HepG2 (cell line): ENCODE measurements at regions not wholly inside any gene's neighbourhood (a gene's known extent, or its start where the extent isn't known, plus 50 kb on each side); places are given as distances from the start of the nearest gene placed in this dataset.

Experiments used
- ATAC-seq: fragments of 200-7000 bp; cut with Tn5 transposase; 3 replicates; pipeline ENCODE4 v1.9.1; 2020; ENCODE audit warnings: mild to moderate bottlenecking, moderate library complexity
- BruUV-seq: library from RNA; stranded (reverse); fragments of 400-500 nt; replicated peaks from 2 replicates; lab custom pipeline; 2021; lab: Mats Ljungman, UMichigan
- CTCF ChIA-PET: fragments of 300-600 bp; formaldehyde crosslinking; extraction: SDS; loops from one replicate; lab custom pipeline; 2021; ENCODE audit warnings: low total read pairs, inconsistent platforms, low intra/inter-chr PET ratio; lab: Yijun Ruan, JAX
- POLR2A ChIA-PET: fragments of 350-600 bp; sonication (Branson Sonifier 250); formaldehyde crosslinking; loops from one replicate; lab custom pipeline; 2020; ENCODE audit warnings: antibody characterized with exemption, inconsistent platforms; lab: Yijun Ruan, JAX
- DNase-seq: peaks from one replicate; pipeline ENCODE4 v3.0.0-alpha.2; 2015; ENCODE audit warnings: low spot score
- FAIRE-seq: peaks from 3 replicates; lab custom pipeline; 2011; peaks lifted over from hg19 to GRCh38; lab: Jason Lieb, UNC
- H2AFZ ChIP-seq: one replicate; pipeline ENCODE4 v1.6.1; 2011; ENCODE audit warnings: low read length, inconsistent platforms
- H3K27ac ChIP-seq: fragments of 300-600 bp; 3 replicates; pipeline ENCODE4 v1.8.0; 2011; ENCODE audit warnings: mixed run types, mild to moderate bottlenecking, mixed read lengths, low read length, inconsistent platforms; ENCODE audit not compliant: insufficient read depth; ENCODE audit errors: extremely low read length
- H3K27me3 ChIP-seq, 2 experiments: fragments of 200-600 bp in 1 of 2; 2 replicates in 1 of 2; 3 replicates in 1 of 2; pipeline versions ENCODE4 v1.6.0 to v1.8.0; 2011; ENCODE audit warnings: low read length in 2 of 2, mild to moderate bottlenecking in 2 of 2, moderate library complexity in 2 of 2, inconsistent platforms in 1 of 2; ENCODE audit not compliant: insufficient read depth in 2 of 2, control insufficient read depth in 1 of 2
- H3K36me3 ChIP-seq, 2 experiments: fragments of 200-600 bp in 1 of 2; replicated peaks in 1 of 2; 2 replicates in 1 of 2; 3 replicates in 1 of 2; pipeline versions ENCODE4 v1.5.1 to v1.8.0; 2011; ENCODE audit warnings: low read length in 2 of 2, inconsistent platforms in 1 of 2; ENCODE audit not compliant: insufficient read depth in 2 of 2, control insufficient read depth in 1 of 2
- H3K4me1 ChIP-seq: 2 replicates; pipeline ENCODE4 v1.5.1; 2012; ENCODE audit warnings: low read length, inconsistent platforms; ENCODE audit not compliant: insufficient read depth
- H3K4me2 ChIP-seq: 2 replicates; pipeline ENCODE4 v1.6.0; 2011; ENCODE audit warnings: low read depth, low read length, inconsistent platforms
- H3K4me3 ChIP-seq, 3 experiments: fragments of 200-600 bp in 1 of 3; sonication (generic), shearing (Covaris generic) in 1 of 3; replicated peaks in 1 of 3; 2 replicates each; pipeline ENCODE4 v1.5.1; 2011 to 2016; ENCODE audit warnings: low read length in 3 of 3, inconsistent platforms in 2 of 3, low read depth in 2 of 3, mild to moderate bottlenecking in 2 of 3, control low read depth in 1 of 3, mixed read lengths in 1 of 3; ENCODE audit not compliant: insufficient read depth in 1 of 3
- H3K79me2 ChIP-seq: one replicate; pipeline ENCODE4 v1.6.1; 2011; ENCODE audit warnings: low read length, inconsistent platforms; ENCODE audit not compliant: insufficient read depth
- H3K9ac ChIP-seq: 2 replicates; pipeline ENCODE4 v1.6.0; 2011; ENCODE audit warnings: mild to moderate bottlenecking, low read depth, low read length, inconsistent platforms; ENCODE audit not compliant: insufficient read depth
- H3K9me3 ChIP-seq: 2 replicates; pipeline ENCODE4 v1.5.1; 2012; ENCODE audit warnings: mild to moderate bottlenecking, low read length
- H4K20me1 ChIP-seq: 2 replicates; pipeline ENCODE4 v1.6.0; 2011; ENCODE audit warnings: inconsistent platforms, mild to moderate bottlenecking, low read length, moderate library complexity; ENCODE audit not compliant: insufficient read depth
- AFF4 ChIP-seq: sonication (generic); formaldehyde crosslinking; IDR thresholded peaks from 2 replicates; pipeline ENCODE4 v1.4.0; 2020; ENCODE audit warnings: missing genetic modification reagents
- ARNT ChIP-seq: fragments of 450-650 bp; IDR thresholded peaks from 2 replicates; pipeline ENCODE4 v1.6.1; 2017
- BRD4 ChIP-seq: sonication (generic); formaldehyde crosslinking; IDR thresholded peaks from 2 replicates; pipeline ENCODE4 v1.4.0; 2020; ENCODE audit warnings: missing genetic modification reagents
- DMTF1 ChIP-seq: sonication (generic); formaldehyde crosslinking; IDR thresholded peaks from 2 replicates; pipeline ENCODE4 v1.4.0; 2020; ENCODE audit warnings: mild to moderate bottlenecking, missing genetic modification reagents
- FOXK1 ChIP-seq: sonication (generic); formaldehyde crosslinking; IDR thresholded peaks from 2 replicates; pipeline ENCODE4 v1.4.0; 2020; ENCODE audit warnings: low read depth, missing genetic modification reagents, borderline replicate concordance
- HDAC2 ChIP-seq: sonication (generic); formaldehyde crosslinking; IDR thresholded peaks from 2 replicates; pipeline ENCODE4 v1.4.0; 2020; ENCODE audit warnings: missing genetic modification reagents
- HNRNPH1 ChIP-seq: fragments of 200-400 bp; formaldehyde crosslinking; optimal IDR thresholded peaks from 2 replicates; pipeline ENCODE3; 2017; ENCODE audit warnings: mild to moderate bottlenecking, low read depth, low read length
- MBNL3 ChIP-seq: fragments of 250-450 bp; sonication (Bioruptor Pico); conservative IDR thresholded peaks from 2 replicates; pipeline ENCODE4 v1.8.0; 2022; ENCODE audit warnings: mild to moderate bottlenecking, inconsistent platforms
- TIGD3 ChIP-seq: sonication (generic); formaldehyde crosslinking; IDR thresholded peaks from 2 replicates; pipeline ENCODE4 v1.5.1; 2020; ENCODE audit warnings: mild to moderate bottlenecking, missing genetic modification reagents, borderline replicate concordance
- ZBTB7A ChIP-seq: sonication (generic); formaldehyde crosslinking; IDR thresholded peaks from 2 replicates; pipeline ENCODE4 v1.8.0; 2022; ENCODE audit warnings: mild to moderate bottlenecking, missing genetic modification reagents
- ZFP62 ChIP-seq: sonication (generic); formaldehyde crosslinking; IDR thresholded peaks from 2 replicates; pipeline ENCODE4 v1.4.0; 2020; ENCODE audit warnings: missing genetic modification reagents
- ZGPAT ChIP-seq: IDR thresholded peaks from 2 replicates; pipeline ENCODE4 v1.6.1; 2016; ENCODE audit warnings: mild to moderate bottlenecking
- ZMYM2 ChIP-seq: sonication (generic); formaldehyde crosslinking; IDR thresholded peaks from 2 replicates; pipeline ENCODE4 v1.8.0; 2022; ENCODE audit warnings: mild to moderate bottlenecking, missing genetic modification reagents
- ZNF383 ChIP-seq: sonication (generic); formaldehyde crosslinking; IDR thresholded peaks from 2 replicates; pipeline ENCODE4 v1.4.0; 2020; ENCODE audit warnings: missing genetic modification reagents, mild to moderate bottlenecking, borderline replicate concordance
- ZNF761 ChIP-seq: sonication (generic); formaldehyde crosslinking; conservative IDR thresholded peaks from 2 replicates; pipeline ENCODE4 v1.4.0; 2020; ENCODE audit warnings: mild to moderate bottlenecking, missing genetic modification reagents
- ZZZ3 ChIP-seq: sonication (generic); formaldehyde crosslinking; IDR thresholded peaks from 2 replicates; pipeline ENCODE4 v1.4.0; 2020; ENCODE audit warnings: missing genetic modification reagents, mild to moderate bottlenecking, borderline replicate concordance
- WGBS: methylation state at CpG from one replicate; pipeline ENCODE4 v1.1.6; 2017; ENCODE audit warnings: low lambda C conversion rate; 5-methylcytosine and 5-hydroxymethylcytosine counted together
- in situ Hi-C: cut with HindIII; loops from 2 replicates; pipeline ENCODE4 v1.10.0; 2017; ENCODE audit warnings: low pct_unique_long_range_greater_than_20kb; ENCODE audit not compliant: extremely low pct_ligation_motif_present
- intact Hi-C: fragments of 100-400 bp; cut with micrococcal nuclease; formaldehyde crosslinking; loops from one replicate; pipeline ENCODE4 v1.10.0; 2022; ENCODE audit not compliant: unreplicated experiment

GRCh38 chr3:30227571-30228301 is 378.7 kb upstream of the TGFBR2 start:
- BruUV-seq: no TSS peak
- no peaks in the 10 kb centered on the region for H3K9me3 ChIP-seq
- H4K20me1 ChIP-seq: no peaks in the 10 kb centered on the region
- ATAC-seq: peak; percentile 36; the same call in 2 of the 3 replicates
- no peaks in the 10 kb centered on the region for H3K79me2 ChIP-seq
- H3K27me3 ChIP-seq: no peaks in the 10 kb centered on the region
- in situ Hi-C loops (no loop called here), intact Hi-C loops (loop anchor here (2.0 kb wide), 1 partner anchor 31 kb away; no protein-coding TSS in a partner anchor)
- H2AFZ ChIP-seq: no peak overlapping the region
- peak; percentile 58 for FAIRE-seq
- ChIA-PET POLR2A (interaction anchor here (1.0 to 2.0 kb wide), 3 partner anchors 12 to 370 kb away, joined by 3 to 14 read pairs (median 4); no protein-coding TSS in a partner anchor), CTCF (no interaction called here)
- no peak overlapping the region for H3K4me2 ChIP-seq
- DNase-seq: peak; percentile 85
- H3K36me3 ChIP-seq: no peaks in the 10 kb centered on the region
- no peak overlapping the region for H3K9ac ChIP-seq
- no peak overlapping the region for H3K4me3 ChIP-seq
- H3K4me1 ChIP-seq: peaks cover 40% of the 10 kb centered on the region
- peak overlapping the region; percentile 55 for H3K27ac ChIP-seq
- 21% methylated on average over 2 of the region's 2 CpGs for WGBS
- TF ChIP-seq FOXK1 (no peak), TIGD3 (CRISPR knock-in tag) (no peak), HDAC2 (CRISPR knock-in tag) (peak; percentile 26; the same call in 1 of the 2 replicates), ZGPAT (peak; percentile 54; the same call in 1 of the 2 replicates), ZMYM2 (no peak), ZNF383 (CRISPR knock-in tag) (no peak), ZNF761 (CRISPR knock-in tag) (no peak), ARNT (no peak), AFF4 (CRISPR knock-in tag) (no peak), DMTF1 (no peak), MBNL3 (CRISPR knock-in tag) (no peak), ZZZ3 (no peak), HNRNPH1 (no peak), BRD4 (no peak), ZFP62 (CRISPR knock-in tag) (no peak), ZBTB7A (no peak)
